GM18507 (cell line): ENCODE measurements at regions not wholly inside any gene's neighbourhood (a gene's known extent, or its start where the extent isn't known, plus 50 kb on each side); places are given as distances from the start of the nearest gene placed in this dataset.
"Not testable (repeated sequence)": the region's sequence is repeated elsewhere in the genome, so short reads cannot be mapped to it uniquely, and the experiment has no call there.

Experiments used
- DNase-seq: peaks from one replicate; pipeline ENCODE4 v3.0.0; 2011; ENCODE audit warnings: low read depth; ENCODE audit not compliant: insufficient read length; ENCODE audit errors: extremely low spot score
- FAIRE-seq: peaks from 2 replicates; lab custom pipeline; 2011; peaks lifted over from hg19 to GRCh38; lab: Jason Lieb, UNC

GRCh38 chr11:134668796-134669195, 256.8 kb upstream of the B3GAT1 start:
- DNase-seq (no peak), FAIRE-seq (no peak)

- FAIRE-seq (no peak), DNase-seq (no peak)
Measured at GRCh38 chr11:134668076-134668475, 256.0 kb upstream of the B3GAT1 start.

- DNase-seq (no peak), FAIRE-seq (no peak)
Measured at GRCh38 chr11:134667505-134667904, 255.5 kb upstream of the B3GAT1 start.

- FAIRE-seq (no peak), DNase-seq (no peak)
Measured at GRCh38 chr11:134667175-134667500, 255.1 kb upstream of the B3GAT1 start.

GRCh38 chr11:134666273-134667174, 254.5 kb upstream of the B3GAT1 start:
- FAIRE-seq = no peak
- no peak for DNase-seq

- DNase-seq = no peak
- no peak for FAIRE-seq
Measured at GRCh38 chr11:134665571-134666270, 253.7 kb upstream of the B3GAT1 start.

GRCh38 chr11:134665188-134665535, 253.1 kb upstream of the B3GAT1 start:
- DNase-seq = no peak
- no peak for FAIRE-seq

GRCh38 chr11:134664447-134665187, 252.6 kb upstream of the B3GAT1 start:
- no peak for FAIRE-seq
- DNase-seq = no peak

GRCh38 chr11:134663506-134664313, 251.7 kb upstream of the B3GAT1 start:
- FAIRE-seq = no peak
- no peak for DNase-seq

- no peak for FAIRE-seq
- DNase-seq = no peak
Measured at GRCh38 chr11:134662629-134663360, 250.8 kb upstream of the B3GAT1 start.

GRCh38 chr11:134661660-134662059, 249.6 kb upstream of the B3GAT1 start:
- no peak for DNase-seq
- no peak for FAIRE-seq

- FAIRE-seq (no peak), DNase-seq (no peak)
Measured at GRCh38 chr11:134660416-134660815, 248.4 kb upstream of the B3GAT1 start.

GRCh38 chr11:134659882-134660281, 247.8 kb upstream of the B3GAT1 start:
- FAIRE-seq (no peak), DNase-seq (no peak)

GRCh38 chr11:134658481-134659225, 246.6 kb upstream of the B3GAT1 start:
- FAIRE-seq (no peak), DNase-seq (no peak)

- FAIRE-seq = no peak
- no peak for DNase-seq
Measured at GRCh38 chr11:134657631-134658030, 245.6 kb upstream of the B3GAT1 start.

- no peak for FAIRE-seq
- no peak for DNase-seq
Measured at GRCh38 chr11:134656861-134657540, 245.0 kb upstream of the B3GAT1 start.

GRCh38 chr11:134656086-134656840, 244.2 kb upstream of the B3GAT1 start:
- not testable (repeated sequence) for FAIRE-seq, DNase-seq
